COLO668 (cell line): ENCODE measurements at regions not wholly inside any gene's neighbourhood (a gene's known extent, or its start where the extent isn't known, plus 50 kb on each side); places are given as distances from the start of the nearest gene placed in this dataset.

Source experiments
- DNase-seq: peaks from one replicate; lab custom pipeline; 2025; ENCODE audit not compliant: unreplicated experiment; lab: John Stamatoyannopoulos, UW

GRCh38 chr12:97408363-97408762 is 54.2 kb upstream of the RMST start:
- DNase-seq = no peak

GRCh38 chr12:97411341-97411740 is 51.3 kb upstream of the RMST start:
- no peak for DNase-seq
